OCI-M2 (cell line): ENCODE measurements at regions not wholly inside any gene's neighbourhood (a gene's known extent, or its start where the extent isn't known, plus 50 kb on each side); places are given as distances from the start of the nearest gene placed in this dataset.

Experiments
- DNase-seq: peaks from one replicate; lab custom pipeline; 2025; ENCODE audit not compliant: unreplicated experiment; lab: John Stamatoyannopoulos, UW

GRCh38 chr10:10796061-10796773 lies 221.5 kb upstream of the CELF2 start:
- no peak for DNase-seq

- DNase-seq = no peak
Observed at GRCh38 chr10:10796774-10797415, 220.8 kb upstream of the CELF2 start.

GRCh38 chr10:10797513-10797912 lies 220.2 kb upstream of the CELF2 start:
- no peak for DNase-seq

- no peak for DNase-seq
Observed at GRCh38 chr10:10798102-10798863, 219.4 kb upstream of the CELF2 start.

- no peak for DNase-seq
Observed at GRCh38 chr10:10798864-10799192, 218.8 kb upstream of the CELF2 start.

GRCh38 chr10:10800961-10801360 lies 216.7 kb upstream of the CELF2 start:
- DNase-seq = no peak

DNA sequence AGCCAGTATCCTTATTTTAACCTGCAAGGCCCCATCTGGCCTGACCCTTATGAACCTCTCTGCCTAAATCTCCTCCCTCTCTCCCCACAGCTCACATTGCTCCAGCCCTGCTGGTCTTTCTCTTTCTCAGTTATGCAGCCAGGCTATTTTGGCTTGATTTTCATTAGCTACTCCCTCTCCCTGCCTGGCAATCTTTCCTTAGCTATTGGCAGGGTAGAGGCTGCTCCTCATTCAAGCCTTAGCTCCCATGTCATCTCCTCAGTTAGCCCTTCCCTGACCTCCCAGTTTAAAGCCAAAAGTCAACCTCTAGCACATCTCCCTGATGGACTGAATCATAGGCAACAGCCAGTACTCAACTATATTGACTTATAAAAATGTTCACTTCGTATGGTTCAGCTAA lies 214.4 kb upstream of the CELF2 start:
- no peak for DNase-seq

DNA sequence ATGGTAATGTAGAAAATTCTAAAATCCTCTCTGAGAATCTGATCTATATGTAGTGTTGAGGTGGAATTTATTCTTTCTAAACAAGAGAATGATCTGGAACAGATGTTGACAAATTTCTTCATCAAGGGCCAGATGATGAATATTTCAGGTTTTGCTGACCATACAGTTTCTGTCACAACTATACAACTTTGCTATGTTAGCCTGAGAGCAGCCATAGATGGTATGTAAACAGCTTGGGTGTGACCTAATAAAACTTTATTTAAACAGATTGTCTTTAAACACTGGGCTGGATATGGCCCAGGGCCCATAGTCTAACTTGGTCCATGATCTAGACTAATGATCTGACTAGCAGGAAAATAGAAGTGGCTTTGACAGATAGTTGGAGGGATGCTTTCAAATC lies 213.6 kb upstream of the CELF2 start:
- no peak for DNase-seq

DNA sequence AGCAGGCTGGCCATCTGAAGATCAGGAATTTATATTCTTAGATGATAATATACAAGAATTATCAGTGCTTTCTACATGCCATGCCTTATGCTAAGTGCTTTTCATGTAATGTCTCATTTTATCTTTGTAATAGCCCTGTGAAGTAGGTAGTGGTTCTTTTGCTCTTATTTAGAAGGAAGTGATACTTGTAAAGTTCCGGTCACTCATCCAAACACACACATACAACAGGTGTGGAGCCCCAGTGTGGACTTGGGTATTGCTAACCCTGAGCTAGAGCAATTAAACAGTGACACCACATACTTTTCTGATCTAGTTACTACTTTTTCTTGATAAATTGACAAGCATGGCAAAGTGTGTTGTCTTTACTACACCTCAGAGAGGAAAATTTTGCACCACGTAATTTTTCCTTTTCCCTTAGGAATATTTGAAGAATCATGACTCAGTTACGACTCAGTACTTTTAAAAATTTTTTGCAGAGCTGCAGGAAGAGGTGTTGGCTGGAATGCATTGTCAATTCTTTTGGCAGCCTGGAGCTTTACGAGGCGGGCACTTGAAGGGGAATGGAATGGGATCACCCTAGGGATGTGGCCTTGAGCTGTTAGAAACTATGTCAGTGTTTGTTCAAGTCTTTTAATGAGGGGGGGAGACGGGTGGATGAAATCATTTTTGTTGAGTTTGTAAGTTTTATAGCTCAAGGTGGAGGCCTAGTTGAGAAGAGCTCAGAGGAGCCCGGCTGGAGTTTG lies 212.5 kb upstream of the CELF2 start:
- DNase-seq = no peak

- no peak for DNase-seq
Observed at GRCh38 chr10:10807106-10807505, 210.6 kb upstream of the CELF2 start.

- DNase-seq = no peak
Observed at GRCh38 chr10:10811562-10811961, 206.1 kb upstream of the CELF2 start.

GRCh38 chr10:10813656-10814055 lies 204.0 kb upstream of the CELF2 start:
- no peak for DNase-seq

- no peak for DNase-seq
Observed at GRCh38 chr10:10814069-10814468, 203.6 kb upstream of the CELF2 start.

DNA sequence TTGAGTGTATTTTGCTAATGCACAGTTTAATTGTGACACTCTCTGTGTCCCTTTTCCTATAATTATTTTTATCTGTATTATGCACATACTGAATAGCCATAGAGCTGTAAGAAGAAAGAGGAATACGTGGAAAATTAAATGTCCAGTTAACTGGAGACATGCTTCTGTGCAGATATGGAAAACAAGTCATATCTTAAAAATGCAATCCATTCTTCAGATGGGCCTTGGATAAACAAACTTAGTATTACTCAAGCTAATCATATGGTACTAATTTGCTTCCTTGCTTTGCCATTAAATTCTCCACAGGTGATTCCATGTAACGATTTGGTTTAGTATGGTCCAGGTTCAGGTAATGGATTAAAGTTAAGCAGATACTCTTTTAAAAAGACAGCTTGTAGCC lies 201.2 kb upstream of the CELF2 start:
- DNase-seq = no peak

GRCh38 chr10:10817609-10818008 lies 200.1 kb upstream of the CELF2 start:
- no peak for DNase-seq

GRCh38 chr10:10818082-10818481 lies 199.6 kb upstream of the CELF2 start:
- no peak for DNase-seq

DNA sequence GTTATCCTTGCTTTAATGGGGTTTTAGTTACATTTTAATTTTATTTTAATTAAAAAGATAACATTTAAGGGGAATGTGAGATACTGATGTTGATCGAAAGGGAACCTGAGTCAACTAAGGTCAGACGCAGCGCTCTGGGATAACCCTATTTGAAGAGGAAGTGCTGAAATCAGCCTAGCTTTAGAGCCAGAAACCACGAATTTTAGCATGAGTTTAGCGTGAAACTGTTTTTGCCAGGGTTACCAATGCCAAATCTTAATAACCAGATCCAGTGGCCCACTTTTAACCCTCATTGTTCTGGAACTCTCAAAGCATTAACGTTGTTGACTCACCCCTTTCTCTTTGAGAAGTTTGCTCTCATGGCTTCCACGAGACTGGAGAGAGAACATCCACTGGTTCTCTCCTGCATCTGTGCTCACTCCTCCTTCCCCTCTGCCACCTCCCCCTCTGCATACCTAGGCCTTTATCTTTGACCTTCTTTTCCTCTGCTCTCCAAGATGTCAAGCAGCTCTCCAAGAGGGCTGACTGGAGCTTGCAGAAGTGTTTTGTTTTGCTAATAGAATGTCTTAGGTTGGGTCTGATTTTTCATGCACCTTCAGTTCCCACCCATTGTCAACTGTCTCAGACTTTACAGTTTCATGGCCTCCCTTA lies 198.3 kb upstream of the CELF2 start:
- no peak for DNase-seq

DNA sequence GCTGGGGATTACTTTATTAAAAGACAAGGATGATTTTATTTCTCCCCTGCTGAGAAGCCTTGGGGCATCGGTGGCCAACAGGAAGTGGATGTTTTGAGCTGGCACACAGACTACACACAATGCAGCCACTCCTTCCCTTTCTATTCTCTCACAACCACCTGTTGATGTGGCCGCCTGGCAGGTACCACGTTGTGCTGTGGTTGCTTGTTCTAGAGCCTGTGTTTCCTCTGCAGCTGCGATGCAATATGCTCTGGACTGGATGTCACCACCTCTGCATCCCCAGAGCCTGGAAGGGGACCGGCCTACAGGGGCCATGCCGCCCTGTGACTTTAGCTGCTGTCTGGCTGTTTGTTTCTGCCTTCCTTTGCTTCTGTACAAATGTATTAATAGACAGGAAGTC lies 195.7 kb upstream of the CELF2 start:
- DNase-seq = no peak

- no peak for DNase-seq
Observed at GRCh38 chr10:10824591-10825148, 193.0 kb upstream of the CELF2 start.

DNA sequence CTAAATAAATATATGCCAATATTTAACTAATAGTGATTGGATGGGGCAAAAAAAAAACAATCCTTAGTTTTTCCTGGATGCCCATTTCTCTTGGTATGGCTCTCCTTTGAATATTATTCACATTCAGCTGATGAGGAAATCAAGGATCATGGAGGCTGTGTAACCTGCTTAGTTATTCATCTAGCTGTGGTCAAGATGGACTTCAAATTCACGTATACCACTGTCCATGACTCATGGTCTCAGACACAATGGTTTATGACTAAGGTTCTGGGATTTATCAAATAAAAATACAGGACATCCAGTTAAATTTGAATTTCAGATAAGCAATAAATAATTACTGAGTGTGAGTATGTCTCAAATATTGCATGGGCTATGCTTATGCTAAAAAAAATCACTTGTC lies 191.5 kb upstream of the CELF2 start:
- DNase-seq = no peak

- DNase-seq = no peak
Observed at GRCh38 chr10:10828623-10829022, 189.0 kb upstream of the CELF2 start.
